GM19468 (cell line): ENCODE measurements at regions not wholly inside any gene's neighbourhood (a gene's known extent, or its start where the extent isn't known, plus 50 kb on each side); places are given as distances from the start of the nearest gene placed in this dataset.

Experiments
- ATAC-seq: cut with Tn5 transposase; IDR thresholded peaks from one replicate; pipeline ENCODE4 v1.9.1; 2021; ENCODE audit warnings: mild to moderate bottlenecking, moderate library complexity, moderate number of reproducible peaks; ENCODE audit not compliant: unreplicated experiment; ENCODE audit errors: extremely low read depth

DNA sequence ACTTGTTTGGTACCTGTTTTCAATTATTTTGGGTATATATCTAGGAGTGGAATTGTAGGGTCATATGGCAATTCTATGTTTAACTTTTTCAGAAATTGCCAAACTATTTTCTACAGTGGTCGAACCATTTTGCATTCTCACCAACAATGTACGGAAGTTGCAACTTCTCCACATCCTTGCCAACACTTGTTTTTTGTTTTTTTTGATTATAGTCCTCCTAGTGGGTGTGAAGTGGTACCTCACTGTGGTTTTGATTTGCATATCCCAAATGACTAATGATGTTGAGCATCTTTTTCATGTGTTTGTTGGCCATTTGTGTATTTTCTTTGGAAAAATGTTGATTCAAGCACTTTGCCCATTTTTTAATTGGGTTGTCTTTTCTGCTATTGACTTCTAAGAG, 122.1 kb downstream of the RPS24 start:
- ATAC-seq: no peak

DNA sequence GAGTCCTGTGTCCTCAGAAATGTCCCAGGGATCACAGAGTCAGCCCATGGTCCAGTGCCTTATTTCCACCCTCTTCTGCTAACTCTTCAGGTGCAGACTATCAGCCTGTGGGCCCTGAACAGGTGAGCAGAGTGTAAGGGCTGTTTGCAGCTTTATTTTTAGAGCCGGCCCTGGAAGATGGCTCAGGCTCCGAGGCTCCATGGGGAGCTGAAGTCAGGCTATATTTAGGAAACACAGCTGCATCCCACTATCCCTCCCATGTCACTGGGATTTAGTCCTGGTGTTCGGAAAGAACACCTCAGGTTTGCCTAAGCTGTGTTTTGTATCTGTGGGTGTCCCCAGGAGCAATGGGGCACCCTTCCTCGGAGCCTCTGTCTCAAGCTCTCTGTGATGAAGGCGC, 126.9 kb downstream of the RPS24 start:
- ATAC-seq: no peak

DNA sequence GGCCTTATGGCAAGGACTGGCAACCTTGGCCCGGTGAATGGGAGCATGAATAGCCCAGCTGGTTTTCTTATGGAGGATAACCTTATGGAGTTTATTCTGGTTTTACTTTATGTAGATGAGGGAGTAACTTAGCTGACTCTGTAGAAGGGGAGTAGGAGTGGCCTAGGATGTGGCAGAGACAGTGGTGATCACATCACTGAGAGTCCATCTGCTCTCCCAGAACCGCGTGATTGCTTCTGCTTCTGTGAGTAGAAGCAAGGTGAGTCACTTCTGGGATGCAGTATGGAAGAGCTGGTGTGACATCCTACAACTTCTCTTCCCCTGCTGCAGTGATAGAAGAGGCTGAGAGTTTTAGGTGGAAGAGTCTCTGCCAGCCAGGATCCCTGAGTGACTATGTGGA, 129.2 kb downstream of the RPS24 start:
- ATAC-seq: no peak

DNA sequence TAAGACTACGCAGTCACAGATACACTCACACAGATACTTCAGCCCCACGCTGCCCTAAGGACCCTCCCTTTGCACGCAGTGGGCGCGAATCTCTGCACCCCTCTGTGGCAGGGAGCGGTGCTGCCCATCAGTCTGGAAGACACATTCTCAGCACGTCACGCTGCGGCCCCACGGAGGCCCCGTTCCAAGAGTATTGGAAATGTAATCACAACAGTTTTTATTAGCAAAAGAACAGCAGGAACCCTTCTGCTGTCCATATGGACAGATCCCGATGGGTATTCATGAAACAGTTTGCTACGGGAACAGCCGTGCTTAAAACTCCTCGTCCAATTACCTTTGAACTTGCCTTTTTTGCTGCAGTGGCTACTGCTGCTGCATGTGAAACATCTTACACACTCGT, 131.0 kb downstream of the RPS24 start:
- ATAC-seq: no peak

DNA sequence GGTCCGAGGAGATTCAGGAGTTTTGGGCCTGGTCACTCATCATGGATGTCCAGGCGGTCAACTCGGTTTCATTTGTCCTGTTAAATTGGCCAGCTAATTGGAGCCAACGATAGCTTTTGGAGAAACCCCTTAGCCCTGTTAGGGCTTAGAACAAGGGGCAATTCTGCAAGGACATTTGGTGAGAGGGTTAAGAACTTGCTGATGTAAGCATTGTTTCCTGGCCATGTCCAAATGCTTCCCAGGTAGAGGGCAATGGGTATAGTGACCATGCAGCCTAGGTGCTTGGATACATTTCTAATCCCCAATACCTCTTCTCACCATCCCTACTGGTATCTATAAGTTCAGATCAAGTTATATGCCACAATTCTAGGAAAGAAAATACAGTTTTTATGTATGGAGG, 131.5 kb downstream of the RPS24 start:
- ATAC-seq: no peak

DNA sequence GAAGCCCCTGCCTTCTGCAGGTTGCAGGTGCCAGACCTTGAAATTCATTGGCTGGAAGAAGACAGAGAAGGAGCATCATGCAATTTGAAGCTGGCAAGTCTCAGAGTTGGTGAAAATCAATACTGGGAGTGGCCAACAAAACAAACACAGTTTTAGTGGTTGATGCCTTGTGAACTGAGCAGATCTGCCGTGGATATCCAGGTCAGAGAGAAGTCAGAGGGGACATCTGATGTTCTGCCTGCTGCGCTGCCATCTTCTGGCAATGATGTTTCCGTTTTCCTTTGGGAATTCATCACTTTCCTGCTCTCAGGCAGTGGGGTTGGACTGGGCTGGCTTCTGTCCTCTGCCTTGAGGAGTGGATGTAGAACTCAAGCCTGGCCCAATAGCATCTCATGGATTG, 132.0 kb downstream of the RPS24 start:
- no peak for ATAC-seq

DNA sequence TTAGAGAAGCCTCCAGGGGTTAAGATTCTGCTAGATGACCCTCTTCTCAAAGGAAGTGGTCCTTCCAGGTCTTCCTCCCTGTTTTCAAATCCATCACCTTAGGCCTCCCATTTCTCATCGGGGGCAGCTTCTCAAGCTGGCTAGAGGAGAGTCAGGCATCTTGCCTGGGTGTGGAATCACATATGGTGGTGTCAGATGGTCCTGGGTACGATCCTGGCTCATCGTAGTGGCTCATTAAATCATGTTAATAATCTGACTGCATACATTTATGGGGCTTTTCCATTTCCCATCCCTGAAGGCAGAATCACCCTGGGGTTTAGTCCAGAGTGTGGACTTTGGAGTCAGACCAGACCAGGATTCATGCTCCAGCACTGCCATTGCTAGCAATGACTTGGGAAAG, 132.6 kb downstream of the RPS24 start:
- no peak for ATAC-seq

DNA sequence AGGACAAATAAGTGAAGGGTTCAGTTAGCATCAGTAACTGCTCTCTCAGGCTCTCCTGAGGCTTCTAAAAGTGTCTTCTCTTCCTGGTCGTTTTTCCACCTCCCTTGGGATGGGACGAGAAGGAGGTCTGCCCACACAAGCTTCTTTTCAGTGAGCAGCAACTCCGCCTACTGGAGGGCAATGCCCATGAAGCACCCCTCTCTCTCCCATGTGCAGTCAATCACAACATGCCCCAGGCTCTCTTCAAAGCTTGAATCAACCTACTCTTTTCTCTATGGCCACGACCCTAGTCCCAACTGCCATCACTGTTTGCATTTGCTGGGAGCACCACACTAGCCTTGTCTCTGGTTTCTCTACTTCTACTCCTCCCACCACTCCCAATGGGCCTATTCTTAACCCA, 135.6 kb downstream of the RPS24 start:
- ATAC-seq: no peak

DNA sequence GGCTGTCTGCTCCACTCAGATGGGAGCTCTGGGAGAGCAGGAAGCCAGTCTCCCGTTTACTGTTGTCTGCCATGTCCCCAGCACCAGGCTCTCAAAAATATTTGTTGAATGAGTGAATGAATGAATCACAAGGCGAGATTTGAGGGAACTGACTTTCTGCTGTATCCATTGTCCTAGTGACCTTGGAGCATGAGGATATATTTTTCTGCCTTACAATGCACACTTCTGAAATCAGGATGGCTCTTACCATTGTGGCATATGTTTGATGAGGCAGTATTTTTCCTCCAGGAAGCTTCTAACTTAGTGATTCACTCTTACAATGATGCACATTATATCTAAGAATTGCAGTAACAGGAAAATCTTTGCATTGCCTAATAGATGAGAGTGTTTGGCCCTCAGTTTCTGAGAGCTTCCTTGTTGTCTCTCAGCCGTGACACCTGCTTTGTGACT, 136.4 kb downstream of the RPS24 start:
- no peak for ATAC-seq

DNA sequence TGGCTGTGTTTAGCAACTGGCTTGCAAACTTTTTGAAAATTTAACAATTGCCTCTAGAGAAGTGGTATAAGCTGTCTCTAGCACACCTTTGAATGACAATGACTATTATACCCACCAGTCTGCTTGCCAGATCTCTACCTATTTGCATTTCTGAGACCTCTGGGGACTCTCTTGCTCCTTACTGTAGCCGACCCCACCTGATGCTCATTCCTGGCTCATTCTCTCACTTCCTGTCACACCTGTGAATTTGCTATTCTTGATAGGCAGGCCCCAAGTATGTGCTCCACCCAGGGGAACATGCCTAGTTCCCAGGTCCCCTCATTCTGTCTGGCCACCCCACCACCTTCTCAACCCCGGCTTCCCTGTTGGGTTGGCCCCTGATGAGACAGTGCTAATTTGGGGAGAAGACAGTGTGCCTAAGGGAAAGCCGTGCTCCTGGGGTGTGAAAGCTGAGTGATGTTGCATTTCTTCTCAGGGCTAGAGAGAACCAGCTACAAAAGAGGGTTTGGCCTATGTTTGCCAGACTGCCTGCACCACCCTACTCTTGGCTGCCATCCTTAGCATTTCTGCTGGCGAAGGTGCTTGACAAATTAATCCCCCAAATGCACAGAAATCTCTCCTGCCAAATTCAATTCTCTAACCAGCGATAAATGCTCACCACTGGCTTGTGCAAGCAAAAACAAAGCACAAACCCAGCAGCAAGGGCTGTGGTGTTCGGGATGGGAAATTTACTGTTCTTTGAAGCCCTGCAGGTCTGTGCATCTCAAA, 138.2 kb downstream of the RPS24 start:
- ATAC-seq: no peak

DNA sequence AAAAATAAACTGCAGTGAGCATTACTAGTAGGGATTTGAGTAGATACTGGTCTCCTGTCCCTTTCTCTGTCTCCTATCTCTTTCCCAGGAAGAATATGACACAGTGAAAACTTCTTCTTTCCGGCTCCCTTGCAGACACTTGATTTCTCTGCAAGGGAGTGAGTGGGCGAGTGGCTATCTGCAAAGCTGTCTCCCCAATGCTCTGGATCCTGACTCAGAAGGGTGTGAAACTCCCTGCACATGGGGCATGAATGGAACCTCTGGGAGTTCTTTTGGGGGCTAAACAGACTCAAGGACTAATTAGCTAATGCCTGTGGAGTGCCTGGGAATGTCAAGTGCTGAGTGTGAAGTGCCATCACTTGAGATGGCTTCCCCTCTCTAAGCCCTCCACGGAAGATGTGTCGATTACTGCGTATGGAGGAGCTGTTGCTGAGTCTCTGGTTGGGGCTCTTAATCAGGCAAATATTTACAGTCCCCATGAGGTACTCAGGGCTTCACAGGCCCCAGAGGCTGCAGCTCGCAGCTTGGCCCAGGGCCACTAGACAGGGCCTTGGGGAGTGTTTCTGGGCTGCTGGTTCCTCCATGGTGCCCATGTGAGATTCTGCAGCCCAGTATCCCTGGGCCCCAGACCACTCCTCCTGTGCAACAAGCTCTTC, 139.8 kb downstream of the RPS24 start:
- no peak for ATAC-seq

DNA sequence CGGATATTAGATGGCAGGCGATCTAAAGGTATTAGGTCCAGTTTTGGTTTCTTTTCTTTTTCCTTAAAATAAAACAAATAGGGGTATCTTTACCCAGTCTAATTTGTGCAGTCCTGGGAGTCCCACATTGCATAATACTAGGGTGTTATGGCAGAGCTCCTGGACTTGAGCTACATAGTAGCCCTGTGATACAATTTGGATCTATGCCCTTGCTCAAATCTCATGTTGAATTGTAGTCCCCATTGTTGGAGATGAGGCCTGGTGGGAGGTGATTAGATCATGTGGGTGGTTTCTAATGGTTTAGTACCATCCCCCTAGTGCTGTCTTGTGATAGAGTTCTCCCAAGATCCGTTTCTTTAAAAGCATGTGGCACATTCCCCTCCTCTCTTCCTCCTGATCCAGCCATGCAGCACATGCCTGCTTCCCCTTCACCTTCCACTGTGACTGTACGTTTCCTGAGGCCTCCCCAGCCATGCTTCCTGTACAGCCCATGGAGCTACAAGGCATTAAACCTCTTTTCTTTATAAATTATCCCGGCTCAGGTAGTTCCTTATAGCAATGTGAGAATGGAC, 141.9 kb downstream of the RPS24 start:
- no peak for ATAC-seq

DNA sequence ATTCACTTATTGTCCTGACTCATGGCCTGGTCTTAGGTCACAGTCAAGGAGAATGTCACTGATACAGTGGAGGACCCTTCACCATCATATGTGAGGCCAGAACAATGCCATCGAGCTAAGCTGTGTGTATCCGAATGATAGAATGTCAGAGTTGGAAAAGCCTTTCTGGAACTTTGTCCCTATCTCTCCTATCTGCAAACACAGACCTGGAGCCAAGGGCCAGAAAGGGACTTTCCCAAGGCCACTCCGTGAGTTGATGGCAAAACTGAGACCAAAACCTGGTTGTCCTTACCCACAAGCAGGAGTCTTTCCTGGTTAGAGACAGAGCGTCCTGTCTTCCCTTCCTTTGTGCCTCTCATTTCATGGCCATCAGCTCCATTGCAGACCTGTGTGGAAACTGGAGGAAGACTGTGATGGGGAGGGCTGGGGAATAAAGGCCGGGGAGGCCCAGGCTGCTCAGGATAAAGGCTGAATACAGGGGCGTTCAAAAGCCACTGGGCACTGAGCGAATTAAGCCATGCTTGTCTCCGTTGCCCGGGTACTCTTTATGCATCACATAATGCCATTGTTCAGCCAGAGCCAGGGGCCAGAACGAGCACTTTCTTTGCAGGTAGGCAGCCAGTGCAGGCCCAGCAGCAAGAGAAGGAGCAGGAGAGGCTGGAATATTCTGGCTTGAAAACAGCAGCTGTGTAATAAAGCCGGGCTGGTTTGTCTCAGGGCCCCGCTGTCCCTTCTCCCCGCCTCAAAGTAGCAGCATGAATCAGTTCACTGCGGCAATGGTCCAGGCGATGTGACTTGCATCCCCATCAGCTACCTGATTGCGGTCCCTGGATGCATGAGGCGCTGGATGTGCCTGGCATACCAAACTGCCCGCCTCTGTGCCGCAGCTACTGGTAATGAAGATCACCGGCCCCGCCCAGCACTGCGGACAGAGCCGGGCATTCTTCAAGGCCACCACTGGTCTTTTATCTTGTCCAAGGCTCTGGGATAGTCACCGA, 143.0 kb downstream of the RPS24 start:
- ATAC-seq: no peak

DNA sequence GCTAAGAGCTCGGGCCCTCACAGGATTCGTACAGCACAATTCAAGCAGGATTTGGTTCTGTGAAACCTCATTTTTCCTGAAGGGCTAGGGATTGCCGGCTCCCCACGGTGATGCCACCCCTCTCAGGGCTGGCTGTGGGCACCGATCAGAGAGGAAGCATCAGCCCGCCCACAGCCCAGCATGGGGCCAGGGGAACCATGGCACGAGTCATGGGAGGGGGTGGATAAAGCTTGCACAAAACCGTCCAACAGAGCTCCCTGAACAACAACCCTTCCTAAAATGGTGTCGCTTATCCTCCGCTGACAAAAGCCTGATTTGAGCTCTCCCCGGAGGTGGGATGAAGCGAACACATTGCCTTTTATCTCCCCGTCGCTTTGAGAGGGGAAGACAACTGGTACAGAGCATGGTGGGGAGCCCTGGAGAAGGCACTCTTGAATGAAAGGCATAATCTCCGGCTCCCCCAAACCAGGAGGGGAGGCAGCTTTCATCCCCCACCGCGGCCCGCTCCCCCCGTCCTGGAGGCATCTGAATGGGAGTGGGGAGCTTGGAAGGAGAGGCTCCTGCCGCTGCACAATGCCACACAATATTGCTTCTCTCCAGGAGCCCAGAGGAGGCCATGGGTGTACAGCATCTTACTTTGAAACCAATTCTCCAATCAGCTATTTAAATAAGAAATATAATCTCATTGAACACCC, 144.0 kb downstream of the RPS24 start:
- ATAC-seq: no peak

DNA sequence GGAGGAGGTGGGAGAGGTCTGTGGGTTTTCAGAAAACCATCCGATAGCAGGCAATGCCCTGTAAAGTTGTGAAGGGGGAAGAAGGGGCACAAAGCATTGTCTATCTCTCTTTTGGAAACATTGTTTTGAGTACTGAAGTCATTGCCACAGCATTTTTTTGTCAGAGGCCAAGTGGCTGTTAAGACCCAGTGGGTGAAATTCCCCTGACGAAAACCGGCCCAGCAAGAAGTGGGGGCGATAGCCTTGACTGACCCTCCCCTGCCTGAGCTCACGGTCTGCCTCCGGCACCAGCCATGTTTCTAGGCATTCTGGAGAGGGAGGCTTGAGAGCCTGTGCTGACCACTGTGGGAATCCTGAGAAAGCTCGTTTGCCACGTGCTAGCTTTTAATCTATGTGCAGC, 144.7 kb downstream of the RPS24 start:
- no peak for ATAC-seq

DNA sequence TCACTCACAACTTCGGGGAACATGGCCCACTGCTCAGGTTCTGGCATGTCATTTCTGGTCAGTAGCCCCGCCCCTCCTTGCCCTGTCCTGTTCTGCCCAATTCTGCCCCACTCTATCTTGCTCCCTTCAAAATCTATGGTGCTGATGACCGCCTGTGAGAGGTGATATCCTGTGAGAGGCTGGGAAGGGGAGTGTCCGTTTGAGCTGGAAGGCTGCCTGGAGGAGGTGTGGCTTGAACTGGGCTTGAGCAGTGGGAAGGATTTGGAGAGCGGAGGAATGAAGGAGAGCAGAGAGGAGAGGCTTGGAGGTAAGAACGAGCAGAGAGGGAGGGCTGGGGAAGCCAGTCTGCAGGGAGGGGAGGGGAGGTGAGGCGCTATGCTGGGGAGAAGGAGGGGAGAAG, 145.3 kb downstream of the RPS24 start:
- no peak for ATAC-seq

DNA sequence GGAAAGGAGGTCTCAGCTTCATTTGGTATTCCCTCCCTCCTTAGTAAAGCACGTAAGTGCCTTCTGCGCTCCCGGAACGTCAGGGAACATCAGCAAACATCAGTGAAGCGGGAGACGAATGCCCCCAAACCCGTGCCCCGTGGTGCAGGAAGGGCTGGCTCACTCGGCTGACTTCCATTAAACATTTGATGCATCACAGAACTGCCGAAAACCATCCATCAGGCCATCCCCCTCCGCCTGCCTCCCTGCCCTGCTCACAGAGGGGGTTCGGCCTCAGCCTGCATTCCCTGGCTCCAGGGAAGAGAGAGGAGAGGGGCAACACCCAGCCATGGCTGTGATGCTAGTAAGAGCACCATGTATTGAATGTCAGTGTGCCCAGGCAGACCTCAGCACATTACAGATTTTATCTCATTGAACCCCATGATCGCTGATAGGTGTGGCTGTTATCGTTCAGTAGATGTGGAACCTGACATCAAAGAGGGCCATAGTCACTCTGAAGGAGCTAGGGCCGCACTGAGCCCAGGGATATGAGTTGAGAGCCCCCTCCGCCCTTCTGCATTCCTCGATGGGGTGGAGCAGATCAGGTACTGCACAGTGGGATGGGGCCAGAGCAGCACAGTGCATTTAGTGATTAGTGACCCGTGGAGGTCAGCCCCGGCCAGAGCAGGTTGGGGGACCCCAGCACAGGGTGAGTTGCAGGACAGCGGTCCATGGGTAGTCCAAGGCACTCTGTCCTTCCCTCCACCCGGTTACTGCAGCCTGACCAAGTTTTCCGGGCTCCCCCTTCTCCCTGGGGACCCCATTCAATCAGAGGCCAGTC, 146.4 kb downstream of the RPS24 start:
- ATAC-seq: no peak

DNA sequence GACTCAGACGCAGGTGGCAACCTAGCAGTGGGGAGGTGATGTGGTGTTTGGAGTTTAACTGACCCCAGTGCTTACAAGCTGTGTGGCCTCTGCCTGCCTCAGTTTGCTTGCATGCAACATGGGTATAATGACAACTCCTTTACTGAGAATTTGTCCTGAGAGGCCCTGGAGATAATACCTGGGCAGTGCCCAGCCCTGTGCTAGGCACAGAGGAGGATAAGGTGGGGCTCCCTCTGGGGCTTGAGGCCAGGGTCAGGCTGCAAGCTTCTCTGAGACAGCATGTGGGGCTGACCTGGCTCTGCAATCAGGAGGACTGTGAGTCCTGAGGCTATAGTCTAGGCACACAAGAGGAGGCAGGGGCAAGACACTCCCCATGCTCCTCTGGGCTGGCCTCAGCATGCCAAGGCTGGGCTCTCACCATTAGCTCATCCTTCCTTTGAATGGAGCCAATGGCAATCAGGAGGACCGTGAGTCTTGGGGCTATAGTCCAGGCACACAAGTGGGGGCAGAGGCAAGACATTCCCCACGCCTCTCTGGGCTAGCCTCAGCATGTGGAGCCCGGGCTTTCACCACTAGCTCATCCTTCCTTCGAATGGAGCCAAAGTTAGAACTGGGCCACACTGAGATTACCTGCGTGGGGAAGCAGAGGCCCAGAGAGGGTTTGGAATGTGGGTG, 147.9 kb downstream of the RPS24 start:
- ATAC-seq: no peak

DNA sequence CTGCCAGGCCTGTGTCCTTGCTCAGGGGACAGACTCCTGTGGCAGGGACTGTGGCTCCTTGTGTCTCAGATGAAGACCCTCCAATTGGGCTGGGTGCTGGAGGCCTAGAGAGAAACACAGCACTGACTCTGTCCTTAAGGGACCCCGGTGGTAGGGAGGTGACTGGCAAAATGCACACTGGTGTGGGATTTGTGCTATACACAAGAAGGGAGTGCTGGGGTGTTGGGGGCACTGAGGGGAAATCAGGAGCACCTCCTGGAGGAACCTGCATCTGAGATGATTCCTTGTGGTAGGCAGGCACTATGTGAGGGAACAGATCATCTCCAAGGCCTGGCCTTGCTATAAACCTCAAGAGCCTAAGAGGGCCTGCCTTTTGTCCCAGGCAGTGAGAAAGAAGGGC, 149.2 kb downstream of the RPS24 start:
- no peak for ATAC-seq
